GM19467 (cell line): ENCODE measurements at regions not wholly inside any gene's neighbourhood (a gene's known extent, or its start where the extent isn't known, plus 50 kb on each side); places are given as distances from the start of the nearest gene placed in this dataset.
"Not testable (repeated sequence)": the region's sequence is repeated elsewhere in the genome, so short reads cannot be mapped to it uniquely, and the experiment has no call there.

ENCODE experiments used
- ATAC-seq: cut with Tn5 transposase; IDR thresholded peaks from one replicate; pipeline ENCODE4 v1.9.1; 2021; ENCODE audit warnings: mild to moderate bottlenecking, moderate library complexity; ENCODE audit not compliant: unreplicated experiment

DNA sequence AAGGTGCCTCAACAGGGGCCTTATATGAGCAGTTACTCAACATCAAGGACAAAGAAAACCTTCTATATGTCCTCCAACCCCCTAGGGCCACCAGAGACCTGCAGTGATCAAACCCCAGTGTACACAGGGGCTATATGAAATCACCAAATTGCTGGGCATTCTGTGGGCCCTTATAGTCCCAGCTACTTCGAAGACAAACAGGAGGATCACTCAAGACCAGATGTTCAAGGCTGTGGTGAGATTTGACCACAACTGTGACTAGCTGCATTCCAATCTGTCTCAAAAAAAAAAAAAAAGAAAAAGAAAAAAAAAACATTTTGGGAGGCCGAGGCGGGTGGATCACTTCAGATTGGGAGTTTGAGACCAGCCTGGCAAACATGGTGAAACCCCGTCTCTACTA is 51.0 kb upstream of the PRB2 start:
- ATAC-seq: no peak

- no peak for ATAC-seq
These were observed 62.8 kb upstream of the PRB2 start for GRCh38 chr12:11457996-11458645.

- ATAC-seq: no peak
These were observed 65.1 kb upstream of the PRB2 start for GRCh38 chr12:11460343-11461023.

GRCh38 chr12:11461433-11461832 is 66.1 kb upstream of the PRB2 start:
- no peak for ATAC-seq

GRCh38 chr12:11477110-11477509 is 81.7 kb upstream of the PRB2 start:
- ATAC-seq: no peak

DNA sequence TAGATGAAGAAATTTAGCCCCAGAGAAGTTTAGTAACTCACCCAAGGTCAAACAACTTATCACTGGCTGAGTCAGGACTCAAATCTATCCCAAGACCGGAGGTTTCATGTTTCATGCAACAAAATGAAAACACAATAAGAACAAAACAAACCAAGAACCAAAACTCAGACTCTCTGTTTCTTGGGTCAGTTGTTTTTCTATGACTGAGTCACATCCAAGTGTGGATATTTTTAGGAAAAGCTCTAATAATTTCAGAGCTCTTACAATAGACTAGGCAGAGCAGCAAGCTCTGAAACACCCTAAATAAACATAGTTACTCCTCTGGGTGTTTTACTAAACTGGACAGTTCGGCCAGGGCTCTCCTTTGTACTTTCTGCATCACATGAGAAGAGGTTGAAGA is 87.6 kb upstream of the PRB2 start:
- ATAC-seq: no peak

DNA sequence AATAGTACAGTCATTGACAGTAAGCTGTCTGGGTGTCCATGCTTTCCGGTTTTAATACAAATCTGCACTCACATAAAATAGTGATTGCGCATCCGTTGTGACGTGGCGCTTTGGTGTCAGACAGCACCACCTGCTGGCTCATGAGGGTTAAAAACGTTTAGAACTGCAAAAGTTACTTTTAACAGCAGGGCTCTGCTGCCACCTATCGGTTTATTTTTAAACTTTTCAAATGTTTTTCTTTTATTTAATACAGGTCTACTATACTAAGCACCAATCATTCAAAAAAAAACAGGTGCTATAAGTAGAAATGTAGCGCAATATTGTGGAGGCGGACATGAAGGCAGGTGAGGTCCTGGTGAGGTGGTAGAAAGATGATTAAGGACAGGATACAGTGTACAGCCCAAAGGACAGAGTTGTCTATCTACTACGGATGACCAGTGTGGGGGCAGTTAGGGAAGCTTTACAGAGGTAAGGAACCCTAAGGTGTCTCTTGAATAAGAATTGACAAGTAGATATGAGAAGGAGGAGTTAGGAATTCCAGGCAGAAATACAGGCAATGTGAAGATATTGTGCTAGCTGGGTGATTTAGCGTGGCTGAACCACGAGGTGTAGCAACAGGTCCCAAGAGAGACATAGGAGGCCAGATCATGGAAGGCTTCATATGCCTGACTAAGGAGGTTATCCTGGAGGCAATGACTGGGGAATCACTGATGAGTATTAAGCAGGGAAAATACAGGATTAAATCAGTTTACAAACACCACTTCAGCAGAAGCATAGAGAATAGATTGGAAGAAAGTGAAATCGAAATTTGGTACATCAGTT is 91.5 kb upstream of the PRB2 start:
- peak; percentile 82 for ATAC-seq

DNA sequence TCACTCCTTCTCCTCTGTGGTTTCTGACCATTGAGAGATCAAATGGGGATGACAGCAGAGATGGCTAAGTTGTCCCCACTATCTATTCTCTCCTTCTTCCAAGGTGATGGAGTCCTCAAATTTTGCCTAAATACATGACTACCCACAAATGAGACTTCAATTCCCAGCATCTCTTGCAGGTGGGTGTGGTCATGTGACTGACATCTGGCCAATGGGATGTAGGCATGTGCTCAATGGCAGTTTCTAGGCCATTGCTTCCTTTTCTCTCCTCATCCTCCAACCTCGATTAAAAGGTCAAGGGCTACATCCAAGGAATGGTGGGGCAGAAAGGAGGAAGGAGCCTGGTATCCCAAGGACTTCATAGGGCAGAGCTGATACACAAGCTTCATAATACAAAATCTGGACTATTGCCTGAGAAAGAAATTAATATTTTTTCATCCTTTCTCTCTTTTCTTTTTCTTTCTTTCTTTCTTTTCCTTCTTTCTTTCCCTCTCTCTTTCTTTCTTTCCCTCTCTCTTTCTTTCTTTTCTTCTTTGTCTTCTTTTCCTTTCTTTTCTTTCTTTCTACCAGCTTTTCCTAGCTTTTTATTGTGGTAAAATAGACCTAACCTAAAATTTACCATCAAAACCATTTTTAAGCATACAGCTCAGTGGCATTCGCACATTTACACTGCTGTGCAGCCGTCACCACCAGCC is 100.9 kb upstream of the PRB2 start:
- ATAC-seq: no peak

DNA sequence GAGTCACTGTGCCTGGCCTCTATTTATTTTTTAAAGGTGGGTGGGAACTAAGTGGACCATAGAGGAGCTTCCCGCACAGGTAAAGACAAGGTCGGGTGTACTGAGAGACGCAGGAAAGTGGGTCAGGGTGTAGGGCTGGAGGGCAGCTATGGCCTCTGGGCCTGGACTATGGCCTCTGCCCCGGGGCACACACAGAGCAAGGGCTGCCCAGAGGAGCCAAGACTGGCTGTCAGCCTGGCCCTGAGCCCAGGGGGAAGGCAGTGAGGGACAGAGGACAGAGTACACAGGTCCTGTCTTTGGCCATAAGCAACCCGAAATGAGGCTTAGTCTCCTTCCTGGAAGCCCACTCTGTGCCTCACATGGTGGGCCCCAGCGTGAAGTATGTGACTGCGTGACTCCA is 102.1 kb upstream of the PRB2 start:
- ATAC-seq: no peak

- ATAC-seq: peak; percentile 58
These were observed 102.6 kb upstream of the PRB2 start for GRCh38 chr12:11497995-11498394.

- not testable (repeated sequence) for ATAC-seq
These were observed 103.2 kb upstream of the PRB2 start for GRCh38 chr12:11498574-11498973.

- no peak for ATAC-seq
These were observed 104.4 kb upstream of the PRB2 start for GRCh38 chr12:11499806-11500187.

- no peak for ATAC-seq
These were observed 105.0 kb upstream of the PRB2 start for GRCh38 chr12:11500188-11500860.

GRCh38 chr12:11500861-11501230 is 105.5 kb upstream of the PRB2 start:
- ATAC-seq: no peak

DNA sequence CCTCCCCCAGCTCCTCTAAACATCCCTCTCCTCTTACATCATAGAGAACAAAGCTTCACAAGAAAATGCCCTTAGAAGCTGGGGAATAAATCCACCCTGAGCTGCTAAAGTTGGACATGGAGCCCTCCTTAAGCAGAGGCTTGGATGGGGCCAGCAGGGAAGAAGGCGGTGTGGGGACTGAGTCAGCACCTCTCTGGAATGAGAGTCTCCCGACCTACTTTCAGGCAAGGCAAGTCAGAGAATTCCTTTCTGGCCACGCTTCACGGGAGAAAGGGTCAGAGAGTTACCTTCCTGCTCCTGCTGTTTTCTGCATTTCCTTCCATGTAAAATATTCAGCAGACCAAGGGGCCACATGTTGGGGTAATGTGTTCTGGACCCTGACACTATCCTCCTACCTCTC is 113.3 kb upstream of the PRB2 start:
- ATAC-seq: no peak

DNA sequence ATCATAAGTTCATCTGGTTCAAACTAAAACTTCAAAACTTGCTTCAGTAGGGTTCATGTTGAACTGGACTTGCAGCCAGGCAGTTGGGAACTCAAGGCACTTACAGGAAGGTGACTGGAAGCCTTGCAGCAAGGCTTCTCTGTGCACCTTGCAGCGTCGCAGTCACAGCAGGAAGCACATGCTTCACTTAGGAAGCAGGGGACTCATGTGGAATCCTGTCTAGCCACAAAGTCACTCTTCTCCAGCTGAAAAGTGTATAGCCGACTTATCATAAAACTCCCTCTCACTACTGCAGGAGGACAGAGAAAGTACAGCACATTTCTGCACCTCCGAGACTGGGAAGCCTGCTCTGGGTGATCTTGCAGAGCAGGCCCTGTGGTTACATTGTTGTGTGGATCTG is 114.0 kb upstream of the PRB2 start:
- no peak for ATAC-seq

DNA sequence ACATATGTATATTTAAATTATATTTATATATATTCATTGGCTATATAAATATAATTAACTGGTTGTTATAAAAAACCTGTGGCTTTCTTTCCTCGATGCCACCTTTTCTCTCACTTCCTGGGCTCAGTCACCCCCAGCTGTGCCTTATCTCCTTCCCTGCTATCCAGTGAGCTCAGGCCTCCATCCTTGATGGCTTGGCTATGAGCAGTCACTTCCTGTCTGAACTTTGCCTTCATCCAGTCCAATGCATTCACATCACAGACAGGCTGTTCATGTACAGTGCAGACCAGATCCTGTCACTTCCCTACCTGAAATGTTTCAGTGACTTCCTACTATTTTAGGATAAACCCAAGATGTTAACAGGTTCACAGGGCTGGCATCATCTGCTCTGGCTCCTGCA is 115.3 kb upstream of the PRB2 start:
- ATAC-seq: no peak

DNA sequence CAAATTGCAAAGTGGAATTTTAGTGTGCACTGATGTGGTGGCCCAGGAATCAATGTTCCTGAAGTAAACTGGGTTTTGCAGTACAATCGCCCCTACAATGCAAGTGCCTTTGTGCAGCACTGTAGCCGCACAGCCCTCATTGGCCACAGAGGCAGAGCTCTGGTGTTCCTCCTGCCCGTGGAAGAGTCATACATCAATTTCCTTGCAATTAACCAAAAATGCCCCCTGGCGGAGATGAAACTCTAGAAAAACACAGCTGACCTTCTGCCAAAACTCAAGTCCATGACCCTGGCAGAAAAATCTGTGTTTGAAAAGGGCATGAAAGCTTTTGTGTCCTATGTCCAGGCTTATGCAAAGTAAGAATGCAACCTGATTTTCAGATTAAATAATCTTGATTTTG is 117.9 kb upstream of the PRB2 start:
- no peak for ATAC-seq

GRCh38 chr12:11517080-11517479 is 121.7 kb upstream of the PRB2 start:
- no peak for ATAC-seq

- no peak for ATAC-seq
These were observed 125.0 kb upstream of the ETV6 start for GRCh38 chr12:11524446-11524845.

GRCh38 chr12:11534064-11534463 is 115.4 kb upstream of the ETV6 start:
- no peak for ATAC-seq
